ENCODE measurements at regions not wholly inside any gene's neighbourhood (a gene's known extent, or its start where the extent isn't known, plus 50 kb on each side); places are given as distances from the start of the nearest gene placed in this dataset.

GRCh38 chr18:50492097-50492496, 67.8 kb upstream of the MAPK4 start:
- DNase-seq: no peak

- DNase-seq: no peak
Observed at GRCh38 chr18:50494569-50494968, 65.3 kb upstream of the MAPK4 start.

- DNase-seq: no peak
Observed at GRCh38 chr18:50506362-50506761, 53.5 kb upstream of the MAPK4 start.

- DNase-seq: no peak
Observed at GRCh38 chr18:50507120-50507590, 52.7 kb upstream of the MAPK4 start.

- no peak for DNase-seq
Observed at GRCh38 chr18:50508228-50508627, 51.7 kb upstream of the MAPK4 start.

GRCh38 chr18:50509012-50509411, 50.9 kb upstream of the MAPK4 start:
- DNase-seq: no peak

All from NCI-H526 treated with DMSO at 0.1 percent for 48 hours (cell line).